ENCODE measurements at regions not wholly inside any gene's neighbourhood (a gene's known extent, or its start where the extent isn't known, plus 50 kb on each side); places are given as distances from the start of the nearest gene placed in this dataset.

DNA sequence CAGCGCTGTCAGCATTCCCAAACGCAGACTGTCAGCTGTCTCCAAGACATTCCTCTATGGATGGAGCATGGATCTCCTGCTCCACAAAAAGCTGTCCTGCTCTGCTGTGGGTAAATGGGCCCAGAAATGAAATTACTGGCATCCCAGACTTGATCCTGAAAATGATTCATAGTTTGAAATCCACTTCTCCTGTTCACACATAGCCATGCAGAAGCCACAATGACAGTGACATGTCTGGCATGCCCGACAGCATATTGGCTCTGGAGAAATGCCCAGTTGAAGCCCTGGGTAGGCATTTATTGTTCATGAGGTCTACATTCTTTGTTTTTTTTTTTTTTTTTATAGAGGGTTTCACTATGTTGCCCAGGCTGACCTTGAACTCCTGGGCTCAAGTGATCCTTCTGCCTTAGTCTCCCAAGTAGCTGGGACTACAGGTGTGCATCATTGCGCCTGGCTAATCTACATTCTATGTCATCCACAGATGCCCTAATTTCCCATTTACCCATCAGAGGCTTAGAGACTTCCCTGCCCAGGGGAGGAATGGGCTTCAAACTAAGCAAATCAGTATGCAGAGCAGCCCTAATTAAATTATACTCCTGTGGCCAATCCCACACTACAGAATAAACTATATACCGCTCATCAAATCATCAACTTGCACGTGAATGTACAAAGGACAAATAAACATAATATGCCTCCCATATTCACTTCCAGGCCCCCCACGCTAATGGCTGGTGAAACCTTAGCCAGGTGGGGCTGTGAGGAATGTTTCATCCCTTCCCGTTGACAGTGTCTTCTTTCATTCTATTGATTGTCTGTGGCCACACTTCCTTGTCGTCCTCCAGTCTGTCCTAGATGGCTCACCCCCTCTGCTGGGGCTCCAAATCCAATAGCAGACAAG, 61.8 kb upstream of the EEPD1 start:
- TF ChIP-seq EZH2phosphoT487 (IDR thresholded peaks at IDR 0.05; ENCODE audit: borderline replicate concordance, low read depth) (no peak), TAF1 (IDR thresholded peaks at IDR 0.05; ENCODE audit: borderline replicate concordance, low read depth, low read length) (no peak), TCF12 (IDR thresholded peaks at IDR 0.05) (0 out of 2 replicates have a peak, but pooled peaks have one; percentile 8), MXI1 (IDR thresholded peaks at IDR 0.05; ENCODE audit: low read depth, low read length) (no peak), POLR2AphosphoS5 (IDR thresholded peaks at IDR 0.05; ENCODE audit: low read depth, low read length) (no peak), TEAD4 (IDR thresholded peaks at IDR 0.05; ENCODE audit: borderline replicate concordance, insufficient read depth) (no peak), ELF1 (IDR thresholded peaks at IDR 0.05) (no peak), RAD21 (IDR thresholded peaks at IDR 0.05; ENCODE audit: low read length) (no peak), FOXJ3 (CRISPR knock-in tag; IDR thresholded peaks at IDR 0.05) (no peak)
- TF ChIP-seq, protein P1, sequence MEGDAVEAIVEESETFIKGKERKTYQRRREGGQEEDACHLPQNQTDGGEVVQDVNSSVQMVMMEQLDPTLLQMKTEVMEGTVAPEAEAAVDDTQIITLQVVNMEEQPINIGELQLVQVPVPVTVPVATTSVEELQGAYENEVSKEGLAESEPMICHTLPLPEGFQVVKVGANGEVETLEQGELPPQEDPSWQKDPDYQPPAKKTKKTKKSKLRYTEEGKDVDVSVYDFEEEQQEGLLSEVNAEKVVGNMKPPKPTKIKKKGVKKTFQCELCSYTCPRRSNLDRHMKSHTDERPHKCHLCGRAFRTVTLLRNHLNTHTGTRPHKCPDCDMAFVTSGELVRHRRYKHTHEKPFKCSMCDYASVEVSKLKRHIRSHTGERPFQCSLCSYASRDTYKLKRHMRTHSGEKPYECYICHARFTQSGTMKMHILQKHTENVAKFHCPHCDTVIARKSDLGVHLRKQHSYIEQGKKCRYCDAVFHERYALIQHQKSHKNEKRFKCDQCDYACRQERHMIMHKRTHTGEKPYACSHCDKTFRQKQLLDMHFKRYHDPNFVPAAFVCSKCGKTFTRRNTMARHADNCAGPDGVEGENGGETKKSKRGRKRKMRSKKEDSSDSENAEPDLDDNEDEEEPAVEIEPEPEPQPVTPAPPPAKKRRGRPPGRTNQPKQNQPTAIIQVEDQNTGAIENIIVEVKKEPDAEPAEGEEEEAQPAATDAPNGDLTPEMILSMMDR (IDR thresholded peaks at IDR 0.05), result no peak

All from SK-N-SH (cell line).